Retinal pigment epithelial cell (primary cell): ENCODE measurements at regions not wholly inside any gene's neighbourhood (a gene's known extent, or its start where the extent isn't known, plus 50 kb on each side); places are given as distances from the start of the nearest gene placed in this dataset.

Source experiments
- DNase-seq: peaks from one replicate; pipeline ENCODE4 v3.0.0-alpha.2; 2010; ENCODE audit warnings: low read depth
- H3K4me3 ChIP-seq: 2 replicates; pipeline ENCODE4 v1.5.1; 2011; ENCODE audit warnings: mild to moderate bottlenecking, low read length, control low read depth, moderate library complexity
- CTCF ChIP-seq: conservative IDR thresholded peaks from 2 replicates; pipeline ENCODE4 v1.5.1; 2011; ENCODE audit warnings: low read depth, low read length, control low read depth, inconsistent platforms

- no peak for DNase-seq
- no peak overlapping the region for H3K4me3 ChIP-seq
- no peak for TF ChIP-seq CTCF
Measured at GRCh38 chr12:107495604-107496003, 190.0 kb upstream of the PWP1 start.

GRCh38 chr12:107497231-107497630 lies 188.4 kb upstream of the PWP1 start:
- TF ChIP-seq CTCF, result no peak
- no peak overlapping the region for H3K4me3 ChIP-seq
- no peak for DNase-seq

- TF ChIP-seq CTCF, result no peak
- DNase-seq, result no peak
- H3K4me3 ChIP-seq, result no peak overlapping the region
Measured at GRCh38 chr12:107500307-107500706, 185.3 kb upstream of the PWP1 start.

- no peak for DNase-seq
- no peak for TF ChIP-seq CTCF
- H3K4me3 ChIP-seq, result no peak overlapping the region
Measured at GRCh38 chr12:107501681-107502080, 183.9 kb upstream of the PWP1 start.

GRCh38 chr12:107503129-107503855 lies 182.3 kb upstream of the PWP1 start:
- TF ChIP-seq CTCF, result no peak
- no peak overlapping the region for H3K4me3 ChIP-seq
- DNase-seq, result no peak

- TF ChIP-seq CTCF, result no peak
- no peak for DNase-seq
- no peak overlapping the region for H3K4me3 ChIP-seq
Measured at GRCh38 chr12:107503887-107504885, 181.4 kb upstream of the PWP1 start.

GRCh38 chr12:107509421-107509820 lies 176.2 kb upstream of the PWP1 start:
- DNase-seq, result no peak
- no peak for TF ChIP-seq CTCF

More at GRCh38 chr12:107509421-107509820, 176.2 kb upstream of the PWP1 start:
- no peak overlapping the region for H3K4me3 ChIP-seq
